ENCODE measurements at regions not wholly inside any gene's neighbourhood (a gene's known extent, or its start where the extent isn't known, plus 50 kb on each side); places are given as distances from the start of the nearest gene placed in this dataset.
"Not testable (repeated sequence)": the region's sequence is repeated elsewhere in the genome, so short reads cannot be mapped to it uniquely, and the experiment has no call there.

GRCh38 chr22:25419247-25420113 is 145.0 kb upstream of the GRK3 start:
- DNase-seq (ENCODE audit: low spot score) = no peak

DNA sequence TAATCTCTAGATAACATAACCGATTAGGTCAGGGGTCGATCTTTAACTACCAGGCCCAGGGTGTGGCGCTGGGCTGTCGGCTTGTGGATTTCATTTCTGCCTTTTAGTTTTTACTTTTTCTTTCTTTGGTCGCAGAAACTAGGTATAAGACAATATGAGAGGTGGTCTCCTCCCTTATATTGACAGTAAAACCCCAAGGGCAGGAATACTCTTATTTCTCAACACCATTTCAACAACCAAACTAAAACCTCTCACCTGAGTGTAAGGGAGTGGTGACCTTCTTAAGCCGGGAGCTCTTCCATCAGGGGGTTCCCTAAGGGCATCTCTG is 144.4 kb upstream of the GRK3 start:
- DNase-seq (ENCODE audit: low spot score) = not testable (repeated sequence)

- no peak for DNase-seq (ENCODE audit: low spot score)
Measured at GRCh38 chr22:25420471-25420924, 144.0 kb upstream of the GRK3 start.

GRCh38 chr22:25420925-25421904 is 143.3 kb upstream of the GRK3 start:
- DNase-seq (ENCODE audit: low spot score) = no peak

- not testable (repeated sequence) for DNase-seq (ENCODE audit: low spot score)
Measured at GRCh38 chr22:25426530-25427308, 137.8 kb upstream of the GRK3 start.

GRCh38 chr22:25431637-25432342 is 132.7 kb upstream of the GRK3 start:
- DNase-seq (ENCODE audit: low spot score) = not testable (repeated sequence)

GRCh38 chr22:25433381-25433970 is 131.0 kb upstream of the GRK3 start:
- DNase-seq (ENCODE audit: low spot score) = not testable (repeated sequence)

DNA sequence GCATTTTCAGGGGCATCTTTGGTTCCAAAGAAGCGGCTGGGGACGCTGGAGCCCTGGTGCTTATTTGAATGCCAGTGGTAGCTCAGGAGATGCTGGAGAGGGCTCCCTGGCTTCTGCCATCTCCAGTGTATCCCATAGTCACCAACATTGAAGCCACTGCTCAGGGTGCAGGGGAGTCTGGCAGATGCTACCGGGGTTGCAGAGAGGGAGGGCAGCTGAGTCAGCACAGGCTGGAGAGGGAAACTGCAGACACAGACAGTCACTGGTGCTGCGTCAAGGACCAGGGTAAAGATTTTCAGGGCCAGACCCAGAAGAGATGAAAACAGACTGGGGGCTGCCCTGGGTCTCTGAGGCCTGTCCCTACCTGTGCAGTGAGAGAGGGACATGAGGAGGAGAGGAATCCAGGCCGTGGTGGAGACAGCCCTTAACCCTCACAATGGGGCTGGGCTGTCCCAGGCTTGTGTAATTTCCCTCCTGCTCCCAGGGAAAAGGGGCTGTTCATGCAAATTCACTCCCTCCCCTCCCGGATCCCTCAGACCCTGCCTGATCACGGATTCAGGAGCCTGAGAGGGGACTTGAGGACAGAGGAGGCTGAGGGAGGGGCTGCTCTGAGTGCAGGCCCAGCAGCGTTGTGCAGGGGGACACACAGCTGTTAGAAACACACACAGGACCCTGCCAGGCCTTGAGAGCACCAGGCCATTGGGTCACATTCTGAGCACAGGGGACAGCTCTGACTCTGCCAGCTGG is 126.9 kb upstream of the GRK3 start:
- no peak for DNase-seq (ENCODE audit: low spot score)

GRCh38 chr22:25447067-25447685 is 117.3 kb upstream of the GRK3 start:
- DNase-seq (ENCODE audit: low spot score) = no peak

DNA sequence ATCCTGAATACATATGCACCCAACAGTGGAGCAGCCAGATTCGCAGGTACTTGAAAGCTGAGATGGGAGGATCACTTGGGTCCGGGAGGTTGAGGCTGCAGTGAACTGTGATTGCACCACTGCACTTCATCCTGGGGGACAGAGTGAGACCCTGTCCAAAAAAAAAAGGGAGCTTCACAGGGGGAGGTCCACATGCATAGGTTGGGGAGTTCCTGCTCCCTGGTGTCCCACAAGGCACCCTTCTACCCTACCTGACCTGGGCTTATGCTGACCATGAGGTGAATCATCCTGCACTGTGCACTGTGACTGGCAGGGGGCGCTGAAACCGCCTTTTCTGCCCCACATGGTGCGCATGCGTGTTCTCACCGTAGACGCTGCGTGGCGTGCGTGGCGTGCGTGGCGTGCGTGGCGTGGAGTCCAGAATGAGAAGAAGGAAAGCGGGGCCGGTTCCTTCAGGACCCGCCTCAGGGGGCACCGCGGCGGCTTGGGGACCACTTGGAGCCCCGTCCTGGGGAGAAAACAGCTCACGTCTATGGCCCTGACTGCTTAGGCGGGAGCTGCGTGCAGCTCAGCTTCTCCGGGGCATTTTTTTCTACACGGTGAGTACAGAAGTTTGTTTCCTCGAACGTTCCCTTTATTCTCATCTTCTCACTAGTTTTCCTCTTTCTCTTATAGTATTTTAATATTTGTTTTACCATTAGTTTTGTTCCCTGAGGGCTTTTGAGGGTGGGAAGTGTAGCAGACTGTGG is 116.6 kb upstream of the GRK3 start:
- DNase-seq (ENCODE audit: low spot score) = peak; percentile 97

GRCh38 chr22:25448435-25449051 is 115.9 kb upstream of the GRK3 start:
- DNase-seq (ENCODE audit: low spot score) = peak; percentile 36

DNA sequence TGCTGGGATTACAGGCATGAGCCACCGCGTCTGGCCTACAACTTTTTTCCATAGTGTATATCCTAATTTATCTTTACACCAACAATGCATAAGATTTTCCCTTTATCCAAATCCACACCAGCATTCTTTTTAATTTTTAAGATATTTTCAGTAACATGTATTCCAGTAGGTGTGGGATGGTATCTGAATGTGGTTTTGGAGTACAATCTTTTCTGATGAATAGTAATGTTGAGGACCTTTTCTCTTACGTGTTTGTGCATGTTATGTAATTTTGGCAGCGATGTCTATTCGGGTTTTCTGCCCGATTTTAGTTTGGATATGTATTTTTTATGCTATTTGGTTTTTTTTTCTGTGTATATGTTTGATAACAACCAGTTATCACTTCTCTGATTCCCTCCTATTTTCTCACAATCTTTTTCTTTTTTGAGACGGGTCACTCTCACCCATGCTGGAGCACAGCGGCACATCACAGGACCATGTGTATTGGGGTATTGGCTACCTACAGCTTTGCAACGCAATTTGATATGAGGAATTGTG is 114.6 kb upstream of the GRK3 start:
- no peak for DNase-seq (ENCODE audit: low spot score)

DNA sequence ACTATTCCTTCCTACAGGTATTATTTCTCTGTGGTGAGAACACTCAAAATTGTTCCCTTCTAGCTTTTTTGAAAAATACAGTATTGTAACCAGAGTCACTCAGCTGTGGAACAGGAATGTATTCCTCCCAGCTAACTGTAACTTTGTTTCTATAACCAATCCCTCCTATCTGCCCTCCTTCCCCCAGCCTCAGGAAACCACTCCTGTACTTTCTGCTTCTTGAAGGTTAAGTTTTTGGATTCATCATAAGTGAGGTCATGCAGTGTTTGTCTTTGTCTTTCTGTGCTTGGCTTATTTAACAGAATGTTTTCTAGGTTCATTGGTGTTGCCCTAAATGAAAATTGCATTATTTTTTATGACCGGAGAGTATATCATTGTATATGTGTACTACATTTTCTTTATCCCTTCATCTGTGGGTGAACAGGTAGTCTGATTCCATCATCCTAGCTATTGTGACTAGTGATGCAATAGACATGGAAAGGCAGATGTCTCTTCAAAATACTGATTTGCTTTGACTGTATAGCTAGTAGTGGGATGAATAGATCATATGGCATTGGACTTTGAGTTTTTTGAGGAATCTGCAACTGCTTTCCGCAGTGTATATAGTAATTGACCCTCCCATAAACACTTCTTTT is 112.9 kb upstream of the GRK3 start:
- DNase-seq (ENCODE audit: low spot score) = no peak

GRCh38 chr22:25452116-25452700 is 112.3 kb upstream of the GRK3 start:
- DNase-seq (ENCODE audit: low spot score) = no peak

DNA sequence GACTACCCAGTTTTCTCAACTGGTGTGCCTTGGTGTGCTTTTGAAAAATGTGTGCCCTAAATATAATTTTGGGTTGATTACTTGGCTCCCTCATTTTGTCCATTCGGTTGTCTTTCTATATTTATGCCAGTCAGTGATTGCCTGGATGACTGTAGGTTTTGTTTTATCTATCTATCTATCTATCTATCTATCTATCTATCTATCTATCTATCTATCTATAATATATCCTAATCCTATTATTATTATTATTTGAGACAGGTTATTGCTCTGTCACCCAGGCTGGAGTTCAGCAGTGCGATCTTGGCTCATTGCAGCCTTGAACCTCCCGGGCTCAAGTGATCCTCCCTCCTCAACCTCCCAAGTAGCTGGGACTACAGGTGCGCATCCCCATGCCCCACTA is 111.4 kb upstream of the GRK3 start:
- DNase-seq (ENCODE audit: low spot score) = no peak

DNA sequence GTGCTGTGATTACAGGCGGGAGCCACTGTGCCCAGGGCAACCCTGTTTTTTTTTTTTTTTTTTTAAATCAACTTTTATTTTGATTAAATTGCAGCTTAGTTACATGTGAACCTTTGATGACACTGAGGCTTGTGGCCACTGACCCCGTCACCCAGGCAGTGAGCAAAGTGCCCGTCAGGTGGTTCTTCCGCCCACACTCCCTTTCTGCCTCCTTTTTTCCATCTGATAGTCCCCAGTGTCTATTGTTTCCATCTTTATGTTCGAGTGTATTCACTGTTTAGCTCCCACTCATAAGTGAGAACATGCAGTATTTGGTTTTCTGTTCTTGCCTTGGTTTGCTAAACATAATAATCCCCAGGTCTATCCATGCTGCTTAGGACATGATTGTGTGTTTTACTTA is 110.9 kb upstream of the GRK3 start:
- no peak for DNase-seq (ENCODE audit: low spot score)

DNA sequence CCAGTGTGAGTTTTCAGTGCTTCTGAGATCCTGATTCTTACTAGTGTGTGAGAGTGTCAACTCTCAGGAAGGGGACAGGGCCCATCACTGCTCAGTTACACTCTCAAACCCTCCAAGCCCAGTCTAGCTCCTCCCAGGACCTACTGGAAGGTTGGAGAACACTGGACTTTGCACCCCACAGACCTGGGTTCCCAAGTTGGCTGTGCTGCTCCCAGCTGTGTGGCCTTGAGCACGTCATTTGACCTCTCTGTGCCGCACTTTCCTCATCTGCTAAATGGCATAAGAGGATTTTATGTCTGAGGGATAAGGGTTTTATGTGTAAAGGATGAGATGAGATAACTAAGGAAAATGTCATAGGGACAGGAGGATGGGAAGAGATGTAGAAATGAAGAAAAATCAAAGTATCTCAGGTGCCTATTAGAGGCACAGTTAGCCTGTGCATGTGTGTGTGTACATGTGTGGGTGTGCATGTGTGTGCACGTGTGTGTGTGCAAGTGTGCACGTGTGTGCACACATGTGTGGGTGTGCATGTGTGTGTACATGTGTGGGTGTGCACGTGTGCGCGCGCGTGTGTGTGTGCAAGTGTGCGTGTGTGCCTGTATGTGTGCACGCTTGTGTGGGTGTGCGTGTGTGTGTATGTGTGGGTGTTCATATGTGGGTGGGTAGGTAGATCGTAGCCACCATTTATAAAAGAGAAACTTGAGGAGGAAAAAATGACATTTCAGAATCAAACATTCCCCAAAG is 108.0 kb upstream of the GRK3 start:
- not testable (repeated sequence) for DNase-seq (ENCODE audit: low spot score)

Data from germinal center (tissue), 1 donor.